ENCODE measurements at regions not wholly inside any gene's neighbourhood (a gene's known extent, or its start where the extent isn't known, plus 50 kb on each side); places are given as distances from the start of the nearest gene placed in this dataset.

GRCh38 chr6:99091985-99092384 lies 144.2 kb upstream of the FBXL4 start:
- DNase-seq (ENCODE audit: insufficient read length, low spot score): no peak
- no peak for FAIRE-seq

GRCh38 chr6:99080191-99080590 lies 132.4 kb upstream of the FBXL4 start:
- FAIRE-seq (no peak), DNase-seq (ENCODE audit: insufficient read length, low spot score) (no peak)

GRCh38 chr6:99079058-99079457 lies 131.3 kb upstream of the FBXL4 start:
- FAIRE-seq: no peak
- no peak for DNase-seq (ENCODE audit: insufficient read length, low spot score)

GRCh38 chr6:99073223-99073622 lies 125.5 kb upstream of the FBXL4 start:
- FAIRE-seq (no peak), DNase-seq (ENCODE audit: insufficient read length, low spot score) (no peak)

- no peak for FAIRE-seq
- no peak for DNase-seq (ENCODE audit: insufficient read length, low spot score)
Measured at GRCh38 chr6:99066044-99066443, 118.3 kb upstream of the FBXL4 start.

- no peak for FAIRE-seq
- DNase-seq (ENCODE audit: insufficient read length, low spot score): no peak
Measured at GRCh38 chr6:99064834-99065233, 117.1 kb upstream of the FBXL4 start.

GRCh38 chr6:99036672-99037071 lies 88.9 kb upstream of the FBXL4 start:
- DNase-seq (ENCODE audit: insufficient read length, low spot score): no peak
- no peak for FAIRE-seq

- DNase-seq (ENCODE audit: insufficient read length, low spot score) (no peak), FAIRE-seq (no peak)
Measured at GRCh38 chr6:99032396-99032795, 84.7 kb upstream of the FBXL4 start.

GRCh38 chr6:99031957-99032356 lies 84.2 kb upstream of the FBXL4 start:
- FAIRE-seq (no peak), DNase-seq (ENCODE audit: insufficient read length, low spot score) (no peak)

- no peak for DNase-seq (ENCODE audit: insufficient read length, low spot score)
- FAIRE-seq: no peak
Measured at GRCh38 chr6:99030915-99031314, 83.2 kb upstream of the FBXL4 start.

- no peak for DNase-seq (ENCODE audit: insufficient read length, low spot score)
- no peak for FAIRE-seq
Measured at GRCh38 chr6:99026135-99026534, 78.4 kb upstream of the FBXL4 start.

- DNase-seq (ENCODE audit: insufficient read length, low spot score) (no peak), FAIRE-seq (no peak)
Measured at GRCh38 chr6:99024089-99024488, 76.3 kb upstream of the FBXL4 start.

GRCh38 chr6:99022039-99022609 lies 74.4 kb upstream of the FBXL4 start:
- FAIRE-seq (no peak), DNase-seq (ENCODE audit: insufficient read length, low spot score) (no peak)

- no peak for DNase-seq (ENCODE audit: insufficient read length, low spot score)
Measured at GRCh38 chr6:99019381-99019780, 71.6 kb upstream of the FBXL4 start.

GRCh38 chr6:99017150-99017549 lies 69.4 kb upstream of the FBXL4 start:
- FAIRE-seq (no peak), DNase-seq (ENCODE audit: insufficient read length, low spot score) (no peak)

More at GRCh38 chr6:99019381-99019780, 71.6 kb upstream of the FBXL4 start:
- no peak for FAIRE-seq

- FAIRE-seq (no peak), DNase-seq (ENCODE audit: insufficient read length, low spot score) (no peak)
Measured at GRCh38 chr6:99016355-99016754, 68.6 kb upstream of the FBXL4 start.

- no peak for DNase-seq (ENCODE audit: insufficient read length, low spot score)
- no peak for FAIRE-seq
Measured at GRCh38 chr6:99014061-99014460, 66.3 kb upstream of the FBXL4 start.

GRCh38 chr6:99013661-99014060 lies 65.9 kb upstream of the FBXL4 start:
- DNase-seq (ENCODE audit: insufficient read length, low spot score): no peak
- FAIRE-seq: no peak

- no peak for DNase-seq (ENCODE audit: insufficient read length, low spot score)
- no peak for FAIRE-seq
Measured at GRCh38 chr6:99013145-99013544, 65.4 kb upstream of the FBXL4 start.

GRCh38 chr6:99011151-99011550 lies 63.4 kb upstream of the FBXL4 start:
- no peak for DNase-seq (ENCODE audit: insufficient read length, low spot score)
- FAIRE-seq: no peak

- DNase-seq (ENCODE audit: insufficient read length, low spot score): no peak
- no peak for FAIRE-seq
Measured at GRCh38 chr6:99002831-99003230, 55.1 kb upstream of the FBXL4 start.

- FAIRE-seq (no peak), DNase-seq (ENCODE audit: insufficient read length, low spot score) (no peak)
Measured at GRCh38 chr6:98998103-98998502, 50.4 kb upstream of the FBXL4 start.
